ENCODE measurements at regions not wholly inside any gene's neighbourhood (a gene's known extent, or its start where the extent isn't known, plus 50 kb on each side); places are given as distances from the start of the nearest gene placed in this dataset.

GRCh38 chr2:39537150-39537549 is 100.1 kb upstream of the MAP4K3 start:
- DNase-seq = no peak

GRCh38 chr2:39538718-39539117 is 101.6 kb upstream of the MAP4K3 start:
- DNase-seq = no peak

GRCh38 chr2:39540414-39540813 is 103.3 kb upstream of the MAP4K3 start:
- no peak for DNase-seq

GRCh38 chr2:39541011-39541930 is 104.2 kb upstream of the MAP4K3 start:
- DNase-seq = no peak

GRCh38 chr2:39542523-39542922 is 105.4 kb upstream of the MAP4K3 start:
- DNase-seq = no peak

GRCh38 chr2:39545957-39546356 is 108.9 kb upstream of the MAP4K3 start:
- no peak for DNase-seq

GRCh38 chr2:39546409-39546808 is 109.3 kb upstream of the MAP4K3 start:
- DNase-seq = no peak

- DNase-seq = no peak
These were observed 109.9 kb upstream of the MAP4K3 start for GRCh38 chr2:39546937-39547336.

GRCh38 chr2:39547811-39548719 is 111.0 kb upstream of the MAP4K3 start:
- no peak for DNase-seq

GRCh38 chr2:39549000-39549399 is 111.9 kb upstream of the MAP4K3 start:
- DNase-seq = no peak

- no peak for DNase-seq
These were observed 112.8 kb upstream of the MAP4K3 start for GRCh38 chr2:39549718-39550464.

- no peak for DNase-seq
These were observed 113.7 kb upstream of the MAP4K3 start for GRCh38 chr2:39550701-39551285.

GRCh38 chr2:39558906-39559305 is 106.8 kb upstream of the TMEM178A start:
- no peak for DNase-seq

- DNase-seq = no peak
These were observed 102.1 kb upstream of the TMEM178A start for GRCh38 chr2:39563572-39563971.

- DNase-seq = no peak
These were observed 98.2 kb upstream of the TMEM178A start for GRCh38 chr2:39567507-39567906.

GRCh38 chr2:39568116-39568515 is 97.6 kb upstream of the TMEM178A start:
- DNase-seq = no peak

GRCh38 chr2:39568561-39569006 is 97.1 kb upstream of the TMEM178A start:
- DNase-seq = peak; percentile 35

GRCh38 chr2:39570130-39570555 is 95.6 kb upstream of the TMEM178A start:
- DNase-seq = no peak

GRCh38 chr2:39570614-39571013 is 95.1 kb upstream of the TMEM178A start:
- no peak for DNase-seq

GRCh38 chr2:39571111-39571731 is 94.5 kb upstream of the TMEM178A start:
- DNase-seq = no peak

- no peak for DNase-seq
These were observed 92.4 kb upstream of the TMEM178A start for GRCh38 chr2:39573276-39573675.

All from right kidney (tissue), 1 donor.